Uterus (tissue), 3 donors: ENCODE measurements at regions not wholly inside any gene's neighbourhood (a gene's known extent, or its start where the extent isn't known, plus 50 kb on each side); places are given as distances from the start of the nearest gene placed in this dataset.

Experiments
- DNase-seq, 2 donors: peaks; one replicate each; pipeline ENCODE4 v3.0.0-alpha.2; 2019 to 2020
- H3K27ac ChIP-seq, 2 donors: fragments of 200-600 bp; sonication (generic); 1 replicate in 1 of 2; 2 replicates in 1 of 2; pipeline ENCODE4 v1.5.1; 2016 to 2018
- H3K27me3 ChIP-seq, 2 donors: fragments of 200-600 bp; sonication (generic); one replicate each; pipeline ENCODE4 v1.5.1; 2018 to 2019; ENCODE audit warnings: control low read depth in 1 of 2
- H3K36me3 ChIP-seq, 2 donors: fragments of 200-600 bp; sonication (generic); one replicate each; pipeline ENCODE4 v1.5.1; 2019; ENCODE audit warnings: control low read depth in 1 of 2
- H3K4me1 ChIP-seq, 2 donors: fragments of 200-600 bp; sonication (generic); one replicate each; pipeline ENCODE4 v1.5.1; 2018 to 2019; ENCODE audit warnings: control low read depth in 1 of 2
- H3K4me3 ChIP-seq, 2 donors: fragments of 200-600 bp; sonication (generic); 1 replicate in 1 of 2; 2 replicates in 1 of 2; pipeline ENCODE4 v1.5.1; 2018 to 2019; ENCODE audit warnings: mild to moderate bottlenecking in 1 of 2
- H3K9me3 ChIP-seq, 2 donors: fragments of 200-600 bp; sonication (generic); one replicate each; pipeline ENCODE4 v1.5.1; 2019; ENCODE audit warnings: control low read depth in 1 of 2
- CTCF ChIP-seq, 4 experiments: fragments of 200-600 bp in 2 of 4; fragments of 450-650 bp in 2 of 4; sonication (generic) in 2 of 4; IDR thresholded peaks; one replicate each; pipeline ENCODE4 v1.5.1; 2016 to 2019; ENCODE audit warnings: antibody characterized with exemption in 4 of 4, mild to moderate bottlenecking in 2 of 4, moderate library complexity in 1 of 4
- POLR2A ChIP-seq, 2 donors: fragments of 450-650 bp; IDR thresholded peaks; one replicate each; pipeline ENCODE4 v1.6.1; 2016; ENCODE audit warnings: antibody characterized with exemption in 2 of 2, mild to moderate bottlenecking in 1 of 2, moderate library complexity in 1 of 2
- intact Hi-C: fragments of 100-400 bp; cut with DNase I; formaldehyde crosslinking; loops from one replicate; pipeline ENCODE4 v1.15.1; 2023; ENCODE audit warnings: low total_unique reads
- donor health status: DM: yes; HTN: yes; CAD: no.

GRCh38 chr9:29844251-29844650 lies 2271.0 kb upstream of the C9orf72 start:
- no peak for DNase-seq
- Histone ChIP-seq H3K4me1 (no peaks in the 10 kb centered on the region), H3K36me3 (no peaks in the 10 kb centered on the region), H3K9me3 (no peaks in the 10 kb centered on the region), H3K4me3 (no peak overlapping the region), H3K27me3 (no peaks in the 10 kb centered on the region), H3K27ac (no peak overlapping the region)
- TF ChIP-seq CTCF (IDR thresholded peaks at IDR 0.05) (no peak), POLR2A (IDR thresholded peaks at IDR 0.05) (no peak)
- intact Hi-C loops = no loop called here

GRCh38 chr9:29850664-29851063 lies 2277.4 kb upstream of the C9orf72 start:
- Histone ChIP-seq H3K27ac (no peak overlapping the region), H3K4me1 (no peaks in the 10 kb centered on the region)
- intact Hi-C loops = no loop called here

GRCh38 chr9:29861803-29862202 lies 2288.5 kb upstream of the C9orf72 start:
- no peak overlapping the region for H3K4me3 ChIP-seq
- H3K9me3 ChIP-seq = no peaks in the 10 kb centered on the region
- no peak for DNase-seq
- H3K4me1 ChIP-seq = no peaks in the 10 kb centered on the region
- no peak for TF ChIP-seq POLR2A (IDR thresholded peaks at IDR 0.05)
- TF ChIP-seq CTCF (IDR thresholded peaks at IDR 0.05) = no peak
- intact Hi-C loops = no loop called here
- H3K27me3 ChIP-seq = no peaks in the 10 kb centered on the region
- no peak overlapping the region for H3K27ac ChIP-seq
- H3K36me3 ChIP-seq = no peaks in the 10 kb centered on the region

More at GRCh38 chr9:29850664-29851063, 2277.4 kb upstream of the C9orf72 start:
- no peak overlapping the region for H3K4me3 ChIP-seq
- no peaks in the 10 kb centered on the region for H3K9me3 ChIP-seq
- H3K36me3 ChIP-seq = no peaks in the 10 kb centered on the region
- no peak for DNase-seq
- no peaks in the 10 kb centered on the region for H3K27me3 ChIP-seq
- TF ChIP-seq POLR2A (IDR thresholded peaks at IDR 0.05) = no peak
- no peak for TF ChIP-seq CTCF (IDR thresholded peaks at IDR 0.05)

GRCh38 chr9:29865764-29866313 lies 2292.6 kb upstream of the C9orf72 start:
- Histone ChIP-seq H3K9me3 (no peaks in the 10 kb centered on the region), H3K4me1 (no peaks in the 10 kb centered on the region), H3K4me3 (no peak overlapping the region), H3K27ac (no peak overlapping the region), H3K36me3 (no peaks in the 10 kb centered on the region), H3K27me3 (no peaks in the 10 kb centered on the region)
- TF ChIP-seq CTCF (IDR thresholded peaks at IDR 0.05) (no peak), POLR2A (IDR thresholded peaks at IDR 0.05) (no peak)
- intact Hi-C loops = no loop called here
- no peak for DNase-seq

DNA sequence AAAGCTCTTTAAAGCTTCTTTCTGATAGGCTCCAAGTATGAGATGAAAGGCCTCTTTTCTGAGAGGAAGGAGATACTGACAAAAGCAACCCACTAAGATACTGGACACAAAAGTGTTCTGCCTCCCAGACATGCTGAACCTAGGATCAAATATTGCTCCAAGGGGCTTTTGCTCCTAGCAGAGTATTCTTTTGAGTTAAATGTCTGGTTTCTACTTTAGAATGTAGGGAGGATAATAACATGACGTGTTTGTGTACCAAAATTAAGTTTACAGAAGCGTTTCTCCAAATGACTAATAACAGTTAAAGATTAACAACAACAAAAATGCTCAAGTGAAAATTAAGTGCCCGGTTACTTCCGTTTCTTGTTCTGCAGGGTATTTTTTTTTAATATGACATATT lies 2293.3 kb upstream of the C9orf72 start:
- TF ChIP-seq POLR2A (IDR thresholded peaks at IDR 0.05) (no peak), CTCF (IDR thresholded peaks at IDR 0.05) (no peak)
- Histone ChIP-seq H3K36me3 (no peaks in the 10 kb centered on the region), H3K9me3 (no peaks in the 10 kb centered on the region), H3K27ac (no peak overlapping the region), H3K4me1 (no peaks in the 10 kb centered on the region), H3K4me3 (no peak overlapping the region), H3K27me3 (no peaks in the 10 kb centered on the region)
- intact Hi-C loops = no loop called here
- no peak for DNase-seq
